NCI-H187 treated with DMSO at 0.1 percent for 48 hours (cell line): ENCODE measurements at regions not wholly inside any gene's neighbourhood (a gene's known extent, or its start where the extent isn't known, plus 50 kb on each side); places are given as distances from the start of the nearest gene placed in this dataset.
"Not testable (repeated sequence)": the region's sequence is repeated elsewhere in the genome, so short reads cannot be mapped to it uniquely, and the experiment has no call there.

Source experiments
- DNase-seq: peaks from one replicate; lab custom pipeline; 2025; lab: John Stamatoyannopoulos, UW

DNA sequence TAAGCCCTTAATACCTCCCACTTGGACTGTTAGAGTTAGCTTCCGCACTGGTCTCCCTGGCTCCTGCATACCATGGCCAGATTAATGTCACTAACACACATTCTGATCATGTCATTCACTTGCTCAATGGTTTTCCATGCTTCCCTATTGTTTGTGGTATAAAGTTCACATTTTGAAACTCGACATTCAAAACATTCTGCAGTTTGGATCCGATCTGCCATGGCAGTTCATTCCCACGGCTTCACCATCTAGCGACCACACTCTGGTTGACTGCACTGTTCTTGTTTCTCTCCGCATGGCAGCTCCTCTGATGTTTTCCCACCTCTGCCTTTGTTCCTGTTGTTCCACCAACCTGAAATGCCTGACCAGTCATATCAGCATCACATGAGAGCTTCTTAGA is 87.4 kb upstream of the WAC start:
- no peak for DNase-seq

DNA sequence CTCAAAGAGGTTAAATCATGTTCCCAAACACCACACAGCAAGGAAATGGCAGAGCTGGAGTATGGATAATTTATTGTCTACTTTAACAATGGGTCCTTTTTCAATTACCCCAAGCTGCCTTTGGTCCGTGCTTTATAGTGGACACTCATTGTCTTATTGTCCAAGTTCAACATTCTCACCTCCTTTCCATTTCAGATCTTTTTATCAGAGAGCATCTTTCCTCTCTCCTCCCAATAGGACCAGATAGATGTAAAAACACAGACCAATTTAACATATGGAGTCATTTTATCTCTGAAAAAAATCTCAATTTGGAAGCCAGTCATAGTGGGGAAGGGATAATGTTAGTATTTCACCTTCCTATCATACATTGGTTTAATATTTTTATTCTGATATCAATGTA is 83.5 kb upstream of the WAC start:
- no peak for DNase-seq

GRCh38 chr10:28449926-28450325 is 83.0 kb upstream of the WAC start:
- no peak for DNase-seq

DNA sequence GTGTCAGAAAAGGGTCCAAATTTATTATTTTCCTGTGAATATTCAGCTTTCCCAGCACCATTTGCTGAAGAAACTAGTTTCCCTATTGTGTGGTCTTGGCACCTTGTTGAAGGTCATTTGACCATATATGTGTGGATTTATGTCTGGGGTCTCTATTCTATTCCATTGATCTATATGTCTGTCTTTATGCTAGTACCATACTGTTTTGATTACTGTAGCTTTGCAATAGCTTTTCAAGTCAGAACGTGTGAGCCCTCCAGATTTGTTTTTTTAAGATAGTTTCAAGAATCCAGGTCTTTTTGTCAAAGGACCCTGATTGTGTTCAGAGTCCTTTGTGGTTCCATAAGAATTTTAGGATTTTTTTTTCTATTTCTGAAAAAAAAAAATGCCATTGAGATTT is 79.0 kb upstream of the WAC start:
- no peak for DNase-seq

- no peak for DNase-seq
These were observed 75.8 kb upstream of the WAC start for GRCh38 chr10:28457110-28457509.

- DNase-seq = not testable (repeated sequence)
These were observed 75.0 kb upstream of the WAC start for GRCh38 chr10:28457873-28458272.

DNA sequence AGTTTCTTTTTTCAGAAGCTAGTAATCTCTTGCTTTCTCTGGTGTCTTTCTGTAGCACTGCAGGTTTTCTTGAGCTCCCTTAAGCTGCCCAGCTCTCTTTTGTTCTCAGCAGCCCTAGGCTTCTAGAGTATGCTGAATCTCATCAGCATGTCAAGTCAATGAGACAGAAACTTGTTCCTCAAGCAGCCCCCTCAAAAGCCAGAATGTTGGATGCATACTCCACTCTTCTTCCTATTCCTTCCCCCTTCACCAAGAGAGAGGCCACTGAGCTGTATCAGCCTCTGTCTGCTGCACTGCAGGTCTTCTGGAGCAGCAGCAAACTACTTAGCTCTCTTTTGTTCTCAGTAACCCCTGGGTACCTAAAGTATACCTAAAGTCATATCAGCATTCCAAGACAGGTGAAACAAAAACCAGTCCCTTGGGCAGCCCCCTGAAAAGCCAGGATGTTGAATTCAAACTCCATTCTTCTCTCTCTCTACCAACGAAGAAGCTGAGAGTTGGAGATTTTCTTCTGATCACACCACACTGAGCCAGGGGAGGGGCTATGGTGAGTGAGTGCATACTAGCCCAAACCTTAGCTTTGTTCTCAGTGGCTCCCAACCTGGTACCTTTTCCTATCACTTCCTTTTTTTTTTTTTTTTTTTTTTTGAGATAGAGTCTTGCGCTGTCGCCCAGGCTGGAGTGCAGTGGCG is 73.3 kb upstream of the WAC start:
- DNase-seq = no peak

DNA sequence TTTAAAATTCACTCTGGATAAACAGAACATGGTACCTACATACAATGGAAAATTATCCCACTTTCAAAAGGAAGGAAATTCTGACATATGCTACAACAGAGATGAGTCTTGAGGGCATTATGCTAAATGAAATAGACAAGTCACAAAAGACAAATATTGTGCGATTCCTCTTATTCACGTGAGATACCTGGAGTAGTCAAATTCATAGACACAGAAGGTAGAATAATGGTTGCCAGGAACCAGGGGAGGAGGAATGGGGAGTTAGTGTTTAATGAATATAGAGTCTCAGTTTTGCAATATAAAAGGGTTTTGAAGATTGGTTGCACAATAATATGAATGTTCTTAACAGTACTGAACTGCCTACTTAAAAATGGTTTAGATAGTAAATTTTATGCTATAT is 69.8 kb upstream of the WAC start:
- DNase-seq = no peak

DNA sequence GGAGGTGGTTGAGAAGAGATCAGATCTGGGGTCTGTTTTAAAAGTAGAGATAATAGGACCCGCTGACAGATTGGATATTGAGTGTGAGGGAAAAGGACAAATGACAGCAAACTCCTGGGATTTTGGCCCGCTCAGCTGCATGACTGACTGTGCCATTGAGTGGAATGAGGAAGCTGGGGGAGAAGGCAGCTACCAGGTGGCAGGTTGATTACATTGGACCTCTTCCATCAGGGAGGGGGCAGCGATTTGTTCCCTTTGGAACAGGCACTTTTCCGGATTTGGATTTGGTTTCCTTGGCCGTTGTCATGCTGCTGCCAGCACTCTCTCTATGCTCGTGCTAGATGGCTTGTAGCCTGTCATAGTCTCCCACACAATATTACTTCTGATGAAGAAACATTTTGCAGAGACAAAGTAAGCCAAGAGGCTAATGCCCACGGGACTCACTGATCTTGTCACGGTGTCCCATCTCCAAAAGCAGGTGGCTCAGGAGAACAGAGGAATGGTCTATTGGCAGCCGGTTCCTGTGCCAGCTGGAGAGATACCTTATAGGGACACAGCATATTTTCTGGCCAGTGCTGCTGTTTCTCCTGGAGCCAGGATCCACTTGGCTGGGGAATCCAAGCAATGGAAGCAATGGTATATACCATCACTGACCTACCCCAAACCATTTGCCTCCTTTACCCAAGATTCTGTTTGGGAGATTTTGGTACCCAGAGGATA is 69.1 kb upstream of the WAC start:
- no peak for DNase-seq

DNA sequence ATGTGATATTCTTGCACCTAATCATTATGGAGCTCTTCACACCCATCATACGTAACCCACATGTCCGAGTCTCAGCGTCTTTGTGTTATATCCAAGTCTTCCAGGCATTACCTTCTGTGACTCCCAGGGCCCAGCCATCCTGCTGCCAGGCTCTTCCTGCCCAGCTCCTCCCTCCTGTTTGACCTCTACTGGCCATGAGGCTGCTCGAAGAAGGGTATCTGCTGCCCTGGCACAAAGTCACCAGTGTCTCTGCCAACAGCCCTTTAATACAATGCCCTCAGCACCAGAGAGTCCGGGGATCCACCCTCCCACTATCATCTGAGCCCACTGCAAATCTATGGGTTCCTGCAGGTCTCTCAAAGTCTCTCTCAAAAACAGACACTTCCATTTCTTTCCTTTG is 65.3 kb upstream of the WAC start:
- no peak for DNase-seq

DNA sequence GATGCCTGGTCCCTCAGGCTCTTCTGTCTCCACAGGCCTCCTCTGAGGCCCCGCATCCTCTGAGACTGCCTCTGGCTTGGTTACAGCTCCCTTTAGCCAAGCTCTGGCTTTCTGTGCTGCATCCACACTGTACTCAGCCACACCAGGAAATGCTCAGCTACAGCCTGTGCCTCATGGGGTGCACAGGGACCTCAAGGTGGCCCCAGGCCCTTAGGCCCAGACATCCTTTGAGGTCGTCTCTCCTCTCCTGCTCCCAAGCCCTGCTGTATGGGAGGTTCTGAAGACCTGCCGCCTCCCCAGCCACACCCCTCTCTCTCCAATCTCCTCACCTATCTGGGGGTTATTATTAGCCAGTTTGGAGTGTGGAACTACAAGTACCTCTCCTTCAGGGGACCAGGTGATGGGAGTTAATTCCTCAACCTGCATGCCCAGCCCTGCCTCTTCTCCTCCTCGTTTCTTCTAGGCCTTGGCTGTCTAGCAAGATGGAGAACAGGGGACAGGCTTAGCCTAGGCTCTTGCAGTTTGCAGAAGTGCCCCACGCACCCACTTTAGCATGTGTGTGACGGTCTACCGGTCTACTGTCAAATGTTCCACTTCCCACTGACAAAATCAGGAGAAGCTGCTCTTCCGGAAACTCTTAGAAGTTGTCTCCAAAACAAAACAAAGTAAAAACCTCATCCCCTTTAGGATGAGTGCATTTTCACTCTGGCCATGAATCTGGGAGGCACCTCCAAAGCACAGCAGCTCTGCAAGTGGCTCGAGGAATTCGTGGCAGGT is 64.0 kb upstream of the WAC start:
- no peak for DNase-seq

DNA sequence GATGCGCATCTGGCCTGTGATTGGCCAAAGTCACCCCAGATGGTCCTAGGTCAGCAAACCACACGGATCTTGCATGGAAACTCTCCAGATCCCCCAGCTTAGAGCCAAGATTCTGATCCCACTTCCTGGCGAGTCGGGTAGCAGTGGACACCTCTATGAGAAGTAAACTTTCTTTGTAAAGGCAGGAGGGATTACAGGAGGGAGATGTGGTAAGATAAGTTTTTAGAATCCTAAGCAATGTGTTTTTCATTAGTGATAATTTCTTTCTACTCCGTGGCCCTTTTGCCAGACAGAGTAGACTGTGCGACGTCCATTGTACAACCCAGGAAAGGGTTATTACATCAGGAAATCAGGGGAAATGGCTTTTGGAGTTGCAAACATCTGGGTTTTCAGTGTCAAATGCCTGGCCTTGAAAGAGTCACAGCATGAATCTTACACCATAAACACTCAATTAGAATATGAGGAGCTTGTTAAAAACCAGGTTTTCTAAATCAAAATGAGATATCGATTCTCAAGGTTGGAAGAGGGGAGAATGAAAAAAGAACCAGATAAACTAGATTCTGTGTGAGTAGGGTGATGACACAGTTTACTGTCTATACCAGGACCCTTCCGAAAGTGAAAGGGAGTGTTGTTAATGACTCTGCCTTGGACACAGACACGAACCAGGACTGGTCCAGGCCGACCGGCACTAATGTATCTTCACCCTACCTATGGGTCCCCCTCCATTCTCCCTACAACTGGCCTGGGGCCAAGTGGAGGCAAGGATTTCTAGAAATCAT is 61.9 kb upstream of the WAC start:
- no peak for DNase-seq

DNA sequence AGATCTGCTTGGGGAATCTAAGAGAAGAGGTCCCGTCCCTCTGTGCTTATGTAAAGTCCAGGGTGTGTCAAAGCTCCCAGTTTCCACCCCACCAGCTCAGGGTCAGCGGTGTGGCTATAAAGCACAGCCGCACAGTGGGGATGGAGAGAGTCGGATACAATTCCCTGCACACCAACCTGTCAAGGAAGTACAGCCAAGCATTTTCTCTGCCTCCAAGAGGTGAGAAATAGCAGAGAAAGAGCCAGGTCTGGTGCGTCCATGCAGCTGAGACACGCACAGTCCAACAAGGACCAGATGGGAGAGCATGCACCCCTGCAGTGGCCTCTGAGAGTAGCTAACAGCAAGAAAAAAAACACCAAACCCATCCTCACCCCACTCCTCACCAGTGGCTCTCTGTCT is 61.3 kb upstream of the WAC start:
- DNase-seq = no peak

DNA sequence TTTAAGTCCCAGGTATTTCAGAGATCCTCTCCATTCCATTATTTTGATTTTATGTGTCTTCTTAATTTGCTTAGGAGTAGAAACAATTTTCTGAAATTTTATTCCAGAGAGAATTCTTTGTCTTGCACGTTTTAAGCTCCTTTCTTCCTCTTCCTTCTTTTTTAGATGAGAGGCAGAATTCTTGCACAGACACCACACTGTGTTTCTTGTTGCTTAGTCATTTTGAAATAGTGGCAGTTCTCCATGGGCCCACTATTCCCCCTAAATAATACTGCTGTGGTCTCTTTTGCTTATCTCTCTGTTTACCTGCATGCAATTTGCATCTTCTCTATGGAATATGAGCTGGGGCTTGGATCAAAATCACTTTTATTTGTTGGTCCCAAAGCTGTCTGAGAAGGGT is 54.3 kb upstream of the WAC start:
- no peak for DNase-seq

DNA sequence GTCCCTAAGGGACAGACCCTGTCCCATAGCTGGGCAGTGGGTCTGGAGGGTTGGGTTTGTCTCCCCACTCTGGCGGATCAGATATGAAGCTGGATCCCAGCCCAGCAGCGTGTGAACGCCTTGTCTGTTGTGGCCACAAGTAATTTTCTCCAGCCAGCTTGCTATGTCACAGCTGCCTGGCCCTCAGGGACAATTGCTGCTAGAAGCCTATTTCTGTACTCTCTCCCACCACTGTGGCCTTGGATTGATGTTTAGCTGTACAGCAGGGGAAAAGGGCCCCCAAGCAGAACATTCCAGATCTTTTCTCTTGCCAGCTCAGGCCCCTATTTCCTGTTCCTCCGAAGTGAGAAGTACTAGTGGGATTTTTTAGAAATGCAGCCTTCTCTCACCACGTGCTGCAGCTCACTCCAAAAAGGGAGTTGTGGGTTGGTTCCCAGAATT is 53.5 kb upstream of the WAC start:
- no peak for DNase-seq

GRCh38 chr10:28479927-28480627 is 52.8 kb upstream of the WAC start:
- no peak for DNase-seq

- DNase-seq = no peak
These were observed 52.3 kb upstream of the WAC start for GRCh38 chr10:28480628-28480965.

GRCh38 chr10:28481346-28481745 is 51.6 kb upstream of the WAC start:
- not testable (repeated sequence) for DNase-seq

GRCh38 chr10:28481968-28482367 is 51.0 kb upstream of the WAC start:
- no peak for DNase-seq
